ENCODE measurements at regions not wholly inside any gene's neighbourhood (a gene's known extent, or its start where the extent isn't known, plus 50 kb on each side); places are given as distances from the start of the nearest gene placed in this dataset.

- ATAC-seq (no peak), DNase-seq (no peak)
- no peaks in the 10 kb centered on the region for H3K36me3 Mint-ChIP-seq (ENCODE audit: low read depth)
- intact Hi-C loops (cut with micrococcal nuclease) = no loop called here
- CTCF ChIA-PET = interaction anchor here (1.5 to 10.9 kb wide), 3 partner anchors 15 to 204 kb away, joined by 4 to 621 read pairs (median 10); no protein-coding TSS in a partner anchor
- H3K27ac Mint-ChIP-seq = no peak overlapping the region
- peaks cover 2% of the 10 kb centered on the region for H3K4me1 Mint-ChIP-seq (ENCODE audit: low read depth)
- POLR2A ChIA-PET = interaction anchor here (0.7 to 1.1 kb wide), 2 partner anchors 8 to 203 kb away, joined by 3 read pairs; no protein-coding TSS in a partner anchor
- no peaks in the 10 kb centered on the region for H3K9me3 Mint-ChIP-seq
- H3K27me3 Mint-ChIP-seq = no peaks in the 10 kb centered on the region
- H3K4me3 Mint-ChIP-seq = no peak overlapping the region
- no peak for TF ChIP-seq CTCF (IDR thresholded peaks at IDR 0.05)
Measured at GRCh38 chr9:113649855-113650206, 186.3 kb downstream of the RGS3 start.

GRCh38 chr9:113650207-113651131, 186.9 kb downstream of the RGS3 start:
- no peaks in the 10 kb centered on the region for H3K36me3 Mint-ChIP-seq (ENCODE audit: low read depth)
- no peak overlapping the region for H3K27ac Mint-ChIP-seq

GRCh38 chr9:113651896-113652295, 188.4 kb downstream of the RGS3 start:
- ChIA-PET POLR2A (no interaction called here), CTCF (interaction anchor here (7.8 to 10.9 kb wide), 2 partner anchors 57 to 204 kb away, joined by 193 to 621 read pairs; no protein-coding TSS in a partner anchor)
- intact Hi-C loops (cut with micrococcal nuclease) = no loop called here
- Mint-ChIP-seq H3K36me3 (ENCODE audit: low read depth) (no peaks in the 10 kb centered on the region), H3K27me3 (no peaks in the 10 kb centered on the region), H3K9me3 (no peaks in the 10 kb centered on the region), H3K4me1 (ENCODE audit: low read depth) (peaks cover 8% of the 10 kb centered on the region), H3K4me3 (no peak overlapping the region), H3K27ac (peak overlapping the region; percentile 19)
- DNase-seq = no peak
- ATAC-seq = no peak
- no peak for TF ChIP-seq CTCF (IDR thresholded peaks at IDR 0.05)

More at GRCh38 chr9:113650207-113651131, 186.9 kb downstream of the RGS3 start:
- H3K4me1 Mint-ChIP-seq (ENCODE audit: low read depth) = peaks cover 7% of the 10 kb centered on the region
- H3K9me3 Mint-ChIP-seq = no peaks in the 10 kb centered on the region
- no peak for TF ChIP-seq CTCF (IDR thresholded peaks at IDR 0.05)
- no peaks in the 10 kb centered on the region for H3K27me3 Mint-ChIP-seq
- H3K4me3 Mint-ChIP-seq = no peak overlapping the region
- CTCF ChIA-PET = interaction anchor here (1.5 to 10.9 kb wide), 3 partner anchors 16 to 204 kb away, joined by 4 to 621 read pairs (median 10); no protein-coding TSS in a partner anchor
- POLR2A ChIA-PET = interaction anchor here (0.7 to 1.1 kb wide), 3 partner anchors 7 to 204 kb away, joined by 3 read pairs; no protein-coding TSS in a partner anchor
- DNase-seq (no peak), ATAC-seq (no peak)
- intact Hi-C loops (cut with micrococcal nuclease) = no loop called here

GRCh38 chr9:113652355-113653152, 189.0 kb downstream of the RGS3 start:
- H3K36me3 Mint-ChIP-seq (ENCODE audit: low read depth) = no peaks in the 10 kb centered on the region
- H3K4me1 Mint-ChIP-seq (ENCODE audit: low read depth) = peaks cover 8% of the 10 kb centered on the region
- H3K9me3 Mint-ChIP-seq = no peaks in the 10 kb centered on the region
- TF ChIP-seq CTCF (IDR thresholded peaks at IDR 0.05) = no peak
- no peak for DNase-seq
- no peaks in the 10 kb centered on the region for H3K27me3 Mint-ChIP-seq
- no peak overlapping the region for H3K4me3 Mint-ChIP-seq
- ChIA-PET CTCF (interaction anchor here (1.1 to 10.9 kb wide), 4 partner anchors 14 to 312 kb away, joined by 4 to 621 read pairs (median 124); partner anchors contain the start of gene WDR31), POLR2A (no interaction called here)
- no peak for ATAC-seq
- no peak overlapping the region for H3K27ac Mint-ChIP-seq
- intact Hi-C loops (cut with micrococcal nuclease) = no loop called here
